ENCODE measurements at regions not wholly inside any gene's neighbourhood (a gene's known extent, or its start where the extent isn't known, plus 50 kb on each side); places are given as distances from the start of the nearest gene placed in this dataset.

DNA sequence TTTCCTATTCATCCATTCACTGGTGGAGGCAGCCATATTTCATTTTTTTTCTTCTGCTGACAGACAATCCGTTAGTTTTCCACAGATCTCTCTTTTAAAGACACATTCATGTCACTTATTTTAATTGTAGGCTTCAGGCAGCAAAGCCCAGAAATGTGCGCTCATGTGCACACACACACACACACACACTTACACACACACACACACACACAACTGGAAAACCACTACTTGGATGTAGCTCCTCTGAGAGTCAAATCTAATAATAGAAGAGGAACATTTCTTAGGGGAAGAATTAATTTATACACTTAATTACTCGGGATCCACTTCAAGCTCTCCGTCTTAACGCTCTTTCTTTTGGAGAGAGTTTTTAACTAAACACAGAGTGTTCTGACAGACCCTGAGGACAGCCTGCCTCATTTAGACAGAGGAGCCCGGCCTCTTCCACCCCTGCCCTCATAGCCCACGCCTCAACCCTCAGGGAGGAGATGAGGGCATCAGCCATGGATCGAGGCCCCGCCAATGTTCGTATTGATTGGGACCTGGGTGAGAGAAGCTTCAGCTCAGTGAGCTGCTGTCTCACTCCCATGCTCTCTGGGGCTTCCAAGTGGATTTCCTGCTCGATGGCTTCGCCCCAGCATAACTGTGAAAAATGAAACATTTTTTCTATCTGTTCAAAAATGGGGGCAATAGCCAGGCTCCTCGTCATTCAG, 261.4 kb upstream of the SKOR2 start:
- no peak overlapping the region for H3K4me2 ChIP-seq
- no peak overlapping the region for H3K27ac ChIP-seq
- H3F3A ChIP-seq (ENCODE audit: insufficient read depth, low read depth): no peaks in the 10 kb centered on the region
- no peaks in the 10 kb centered on the region for H3K9me3 ChIP-seq (ENCODE audit: insufficient read depth, low read depth)
- TF ChIP-seq, protein P1, sequence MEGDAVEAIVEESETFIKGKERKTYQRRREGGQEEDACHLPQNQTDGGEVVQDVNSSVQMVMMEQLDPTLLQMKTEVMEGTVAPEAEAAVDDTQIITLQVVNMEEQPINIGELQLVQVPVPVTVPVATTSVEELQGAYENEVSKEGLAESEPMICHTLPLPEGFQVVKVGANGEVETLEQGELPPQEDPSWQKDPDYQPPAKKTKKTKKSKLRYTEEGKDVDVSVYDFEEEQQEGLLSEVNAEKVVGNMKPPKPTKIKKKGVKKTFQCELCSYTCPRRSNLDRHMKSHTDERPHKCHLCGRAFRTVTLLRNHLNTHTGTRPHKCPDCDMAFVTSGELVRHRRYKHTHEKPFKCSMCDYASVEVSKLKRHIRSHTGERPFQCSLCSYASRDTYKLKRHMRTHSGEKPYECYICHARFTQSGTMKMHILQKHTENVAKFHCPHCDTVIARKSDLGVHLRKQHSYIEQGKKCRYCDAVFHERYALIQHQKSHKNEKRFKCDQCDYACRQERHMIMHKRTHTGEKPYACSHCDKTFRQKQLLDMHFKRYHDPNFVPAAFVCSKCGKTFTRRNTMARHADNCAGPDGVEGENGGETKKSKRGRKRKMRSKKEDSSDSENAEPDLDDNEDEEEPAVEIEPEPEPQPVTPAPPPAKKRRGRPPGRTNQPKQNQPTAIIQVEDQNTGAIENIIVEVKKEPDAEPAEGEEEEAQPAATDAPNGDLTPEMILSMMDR (conservative IDR thresholded peaks at IDR 0.05): no peak
- no peak for TF ChIP-seq EZH2 (IDR thresholded peaks at IDR 0.05; ENCODE audit: low read depth)
- H3K27me3 ChIP-seq (ENCODE audit: insufficient read depth, low read depth): peaks cover 11% of the 10 kb centered on the region
- no peaks in the 10 kb centered on the region for H3K36me3 ChIP-seq (ENCODE audit: low read depth)
- ChIA-PET POLR2A (ENCODE audit: unreplicated experiment) (no interaction called here), CTCF (no interaction called here)
- no peak overlapping the region for H3K4me3 ChIP-seq
- no peaks in the 10 kb centered on the region for H4K20me1 ChIP-seq (ENCODE audit: insufficient read depth)
- no TSS peak for BruUV-seq (replicated peaks)
- no peaks in the 10 kb centered on the region; the same call in 1 of the 2 replicates for H3K9me2 ChIP-seq (ENCODE audit: insufficient read depth)
- H3K79me2 ChIP-seq (ENCODE audit: low read depth): no peaks in the 10 kb centered on the region
- no peak for DNase-seq
- intact Hi-C loops (cut with micrococcal nuclease; ENCODE audit: unreplicated experiment): no loop called here
- H3K4me1 ChIP-seq (replicated peaks; ENCODE audit: insufficient read depth): no peaks in the 10 kb centered on the region
- no peak overlapping the region for H2AFZ ChIP-seq

DNA sequence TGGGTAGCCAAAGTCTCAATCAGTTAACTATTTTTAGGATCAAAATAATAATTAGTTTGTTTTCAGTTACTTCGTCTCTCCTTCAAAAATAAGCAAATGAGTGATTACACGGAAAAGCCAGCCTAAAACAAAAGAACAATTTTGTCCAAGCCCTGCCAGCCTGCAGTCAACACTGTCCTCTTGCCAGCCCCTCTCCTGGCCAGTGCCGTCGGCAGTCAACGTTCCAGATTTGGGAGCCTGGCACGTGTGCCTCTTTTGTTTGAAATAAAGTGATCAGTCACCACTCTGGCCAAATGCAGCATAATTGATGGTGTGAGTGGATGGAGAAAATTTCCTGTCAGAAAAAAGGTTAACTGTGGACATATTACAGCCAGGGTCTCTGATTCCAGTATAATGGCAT, 260.6 kb upstream of the SKOR2 start:
- POLR2A ChIA-PET (ENCODE audit: unreplicated experiment): no interaction called here
- CTCF ChIA-PET: no interaction called here
- H3K27ac ChIP-seq: no peak overlapping the region
- intact Hi-C loops (cut with micrococcal nuclease; ENCODE audit: unreplicated experiment): no loop called here
- no peaks in the 10 kb centered on the region for H4K20me1 ChIP-seq (ENCODE audit: insufficient read depth)
- H3K36me3 ChIP-seq (ENCODE audit: low read depth): no peaks in the 10 kb centered on the region
- TF ChIP-seq, protein P1 (conservative IDR thresholded peaks at IDR 0.05): no peak
- no peak for TF ChIP-seq EZH2 (IDR thresholded peaks at IDR 0.05; ENCODE audit: low read depth)
- no peaks in the 10 kb centered on the region for H3K79me2 ChIP-seq (ENCODE audit: low read depth)
- no peak overlapping the region for H2AFZ ChIP-seq
- H3K4me2 ChIP-seq: no peak overlapping the region
- H3K4me3 ChIP-seq: no peak overlapping the region
- no peaks in the 10 kb centered on the region for H3F3A ChIP-seq (ENCODE audit: insufficient read depth, low read depth)
- no peaks in the 10 kb centered on the region for H3K4me1 ChIP-seq (replicated peaks; ENCODE audit: insufficient read depth)
- DNase-seq: no peak
- H3K27me3 ChIP-seq (ENCODE audit: insufficient read depth, low read depth): peaks cover 11% of the 10 kb centered on the region
- BruUV-seq (replicated peaks): no TSS peak
- no peaks in the 10 kb centered on the region; the same call in 1 of the 2 replicates for H3K9me2 ChIP-seq (ENCODE audit: insufficient read depth)
- H3K9me3 ChIP-seq (ENCODE audit: insufficient read depth, low read depth): no peaks in the 10 kb centered on the region

DNA sequence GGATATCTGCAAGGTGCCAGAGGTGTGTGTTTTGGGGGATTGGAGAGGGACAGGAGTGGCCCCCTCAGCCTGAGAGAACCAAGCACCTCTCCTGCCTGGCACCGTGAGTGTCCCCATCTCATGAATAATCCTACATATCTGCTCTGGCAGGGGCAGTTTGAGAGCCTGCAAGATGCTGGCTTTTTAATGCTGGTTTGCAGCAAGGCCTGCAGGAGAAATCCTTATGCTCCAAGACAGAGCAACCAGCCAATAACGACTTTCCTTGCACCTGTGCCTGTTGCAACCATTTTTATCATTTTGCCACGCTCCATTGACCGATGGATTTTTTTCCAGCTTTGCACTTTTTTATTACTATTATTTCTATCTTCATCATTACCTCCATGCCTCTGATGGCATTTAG, 259.4 kb upstream of the SKOR2 start:
- intact Hi-C loops (cut with micrococcal nuclease; ENCODE audit: unreplicated experiment): no loop called here
- Histone ChIP-seq H2AFZ (no peak overlapping the region), H3K27me3 (ENCODE audit: insufficient read depth, low read depth) (peaks cover 11% of the 10 kb centered on the region), H3K4me3 (no peak overlapping the region), H3K4me2 (no peak overlapping the region), H3F3A (ENCODE audit: insufficient read depth, low read depth) (no peaks in the 10 kb centered on the region), H3K4me1 (replicated peaks; ENCODE audit: insufficient read depth) (no peaks in the 10 kb centered on the region), H4K20me1 (ENCODE audit: insufficient read depth) (no peaks in the 10 kb centered on the region), H3K36me3 (ENCODE audit: low read depth) (no peaks in the 10 kb centered on the region), H3K9me2 (ENCODE audit: insufficient read depth) (no peaks in the 10 kb centered on the region), H3K27ac (no peak overlapping the region), H3K9me3 (ENCODE audit: insufficient read depth, low read depth) (no peaks in the 10 kb centered on the region), H3K79me2 (ENCODE audit: low read depth) (no peaks in the 10 kb centered on the region)
- TF ChIP-seq, protein P1 (conservative IDR thresholded peaks at IDR 0.05): no peak
- no peak for TF ChIP-seq EZH2 (IDR thresholded peaks at IDR 0.05; ENCODE audit: low read depth)
- DNase-seq: no peak
- ChIA-PET CTCF (no interaction called here), POLR2A (ENCODE audit: unreplicated experiment) (no interaction called here)
- BruUV-seq (replicated peaks): no TSS peak
